Hematopoietic multipotent progenitor cell treated with erythropoietin and hydrocortisone succinate and interleukin-3 and kit ligand, for 17 days (in vitro differentiated cells): ENCODE measurements at regions not wholly inside any gene's neighbourhood (a gene's known extent, or its start where the extent isn't known, plus 50 kb on each side); places are given as distances from the start of the nearest gene placed in this dataset.

Experiments used
- DNase-seq: peaks from one replicate; pipeline ENCODE4 v3.0.0-alpha.2; 2015; ENCODE audit warnings: low spot score

GRCh38 chr15:96019114-96019513 is 311.4 kb upstream of the NR2F2 start:
- no peak for DNase-seq

GRCh38 chr15:96020133-96020532 is 310.4 kb upstream of the NR2F2 start:
- DNase-seq: no peak

- DNase-seq: no peak
Observed at GRCh38 chr15:96020797-96021196, 309.7 kb upstream of the NR2F2 start.

GRCh38 chr15:96023081-96023480 is 307.4 kb upstream of the NR2F2 start:
- DNase-seq: no peak

- DNase-seq: no peak
Observed at GRCh38 chr15:96027501-96027900, 303.0 kb upstream of the NR2F2 start.

- no peak for DNase-seq
Observed at GRCh38 chr15:96028620-96029019, 301.9 kb upstream of the NR2F2 start.

GRCh38 chr15:96029172-96029571 is 301.3 kb upstream of the NR2F2 start:
- DNase-seq: no peak

GRCh38 chr15:96031426-96032110 is 298.9 kb upstream of the NR2F2 start:
- no peak for DNase-seq

GRCh38 chr15:96035091-96035490 is 295.4 kb upstream of the NR2F2 start:
- DNase-seq: no peak

- no peak for DNase-seq
Observed at GRCh38 chr15:96035635-96036034, 294.9 kb upstream of the NR2F2 start.

GRCh38 chr15:96037584-96037983 is 292.9 kb upstream of the NR2F2 start:
- DNase-seq: no peak

GRCh38 chr15:96038131-96038530 is 292.4 kb upstream of the NR2F2 start:
- DNase-seq: no peak

- DNase-seq: no peak
Observed at GRCh38 chr15:96038650-96039049, 291.9 kb upstream of the NR2F2 start.

- DNase-seq: no peak
Observed at GRCh38 chr15:96041982-96042733, 288.3 kb upstream of the NR2F2 start.

GRCh38 chr15:96042734-96043224 is 287.7 kb upstream of the NR2F2 start:
- DNase-seq: no peak

- no peak for DNase-seq
Observed at GRCh38 chr15:96043591-96044171, 286.8 kb upstream of the NR2F2 start.

GRCh38 chr15:96046620-96047240 is 283.8 kb upstream of the NR2F2 start:
- no peak for DNase-seq

GRCh38 chr15:96047255-96047931 is 283.1 kb upstream of the NR2F2 start:
- no peak for DNase-seq

GRCh38 chr15:96049323-96049722 is 281.2 kb upstream of the NR2F2 start:
- no peak for DNase-seq

GRCh38 chr15:96049766-96050165 is 280.7 kb upstream of the NR2F2 start:
- no peak for DNase-seq

- DNase-seq: no peak
Observed at GRCh38 chr15:96051598-96051997, 278.9 kb upstream of the NR2F2 start.

GRCh38 chr15:96052154-96052553 is 278.3 kb upstream of the NR2F2 start:
- DNase-seq: no peak
